Lung (tissue), 11 donors: ENCODE measurements at regions not wholly inside any gene's neighbourhood (a gene's known extent, or its start where the extent isn't known, plus 50 kb on each side); places are given as distances from the start of the nearest gene placed in this dataset.
"Not testable (repeated sequence)": the region's sequence is repeated elsewhere in the genome, so short reads cannot be mapped to it uniquely, and the experiment has no call there.

Source experiments
- ATAC-seq: fragments of 200-7000 bp; cut with Tn5 transposase; one replicate; pipeline ENCODE4 v1.9.1; 2020; ENCODE audit warnings: moderate number of reproducible peaks; ENCODE audit not compliant: insufficient read depth, low FRiP score
- DNase-seq, 3 donors: peaks; one replicate each; pipeline ENCODE4 v3.0.0-alpha.2; 2013 to 2017
- H3K27ac ChIP-seq, 2 donors: one replicate each; pipeline ENCODE4 v1.5.1; 2013; ENCODE audit warnings: mild to moderate bottlenecking in 2 of 2, moderate library complexity in 2 of 2, control low read depth in 1 of 2, inconsistent platforms in 1 of 2, low read depth in 1 of 2, low read length in 1 of 2
- H3K27me3 ChIP-seq, 3 donors: one replicate each; pipeline ENCODE4 v1.5.1; 2013; ENCODE audit warnings: low read length in 2 of 3; ENCODE audit not compliant: control insufficient read depth in 3 of 3, insufficient read depth in 3 of 3
- H3K36me3 ChIP-seq, 4 donors: one replicate each; pipeline ENCODE4 v1.5.1; 2013; ENCODE audit warnings: low read length in 4 of 4, mild to moderate bottlenecking in 1 of 4, moderate library complexity in 1 of 4; ENCODE audit not compliant: control insufficient read depth in 4 of 4, insufficient read depth in 4 of 4
- H3K4me1 ChIP-seq, 5 donors: one replicate each; pipeline ENCODE4 v1.5.1; 2013; ENCODE audit warnings: low read length in 5 of 5, mild to moderate bottlenecking in 2 of 5, moderate library complexity in 1 of 5; ENCODE audit not compliant: control insufficient read depth in 5 of 5, insufficient read depth in 5 of 5
- H3K4me3 ChIP-seq: one replicate; pipeline ENCODE4 v1.5.1; 2013; ENCODE audit warnings: mild to moderate bottlenecking, control low read depth, moderate library complexity
- H3K9ac ChIP-seq, 2 donors: one replicate each; pipeline ENCODE4 v1.5.1; 2013; ENCODE audit warnings: low read length in 2 of 2, control low read depth in 1 of 2; ENCODE audit not compliant: insufficient read depth in 1 of 2
- H3K9me3 ChIP-seq, 4 donors: one replicate each; pipeline ENCODE4 v1.5.1; 2013; ENCODE audit warnings: low read length in 3 of 4, mild to moderate bottlenecking in 1 of 4, moderate library complexity in 1 of 4; ENCODE audit not compliant: control insufficient read depth in 4 of 4, insufficient read depth in 3 of 4
- CTCF ChIP-seq: IDR thresholded peaks from 2 replicates; pipeline ENCODE4 v1.5.1; 2012; ENCODE audit warnings: mild to moderate bottlenecking; ENCODE audit errors: control extremely low read depth, extremely low read depth
- WGBS, 2 donors: extraction: QIAGEN DNeasy Blood & Tissue Kit; methylation state at CpG; one replicate each; pipeline ENCODE4 v1.1.7; 2013; 5-methylcytosine and 5-hydroxymethylcytosine counted together
- donor health status: control.
- donor health status: control.
- donor health status: Bipolar disorder and iron deficiency.
- donor health status: healthy.
- donor health status: DM: yes; HTN: yes; CAD: no.

- H3K27me3 ChIP-seq: no peaks in the 10 kb centered on the region
- DNase-seq: no peak
- no peak overlapping the region for H3K4me3 ChIP-seq
- peaks cover 0 to 23% (median 3%) of the 10 kb centered on the region in 5 donors for H3K4me1 ChIP-seq
- no peak overlapping the region for H3K9ac ChIP-seq
- no peaks in the 10 kb centered on the region for H3K36me3 ChIP-seq
- H3K9me3 ChIP-seq: no peaks in the 10 kb centered on the region
- WGBS, 2 donors: 80 to 84% methylated on average over 5 of the region's 5 CpGs
- no peak for ATAC-seq
- H3K27ac ChIP-seq: no peak overlapping the region
- TF ChIP-seq CTCF: no peak
These were observed 641.1 kb downstream of the TMEM182 start for GRCh38 chr2:103402944-103403343.

- H3K36me3 ChIP-seq, H3K9me3 ChIP-seq, H3K9ac ChIP-seq, ATAC-seq, H3K4me3 ChIP-seq, DNase-seq, H3K27ac ChIP-seq, H3K27me3 ChIP-seq: not testable (repeated sequence)
- H3K4me1 ChIP-seq: peaks cover 0 to 23% (median 3%) of the 10 kb centered on the region in 5 donors
- WGBS, 2 donors: 92% methylated on average over 5 of the region's 5 CpGs
These were observed 641.6 kb downstream of the TMEM182 start for GRCh38 chr2:103403388-103403787.

- 85 to 95% methylated on average over 4 of the region's 4 CpGs for WGBS, 2 donors
- H3K9ac ChIP-seq: no peak overlapping the region
- TF ChIP-seq CTCF: no peak
- H3K27ac ChIP-seq: no peak overlapping the region
- peaks cover 0 to 2% (median 0%) of the 10 kb centered on the region in 4 donors for H3K9me3 ChIP-seq
- H3K4me3 ChIP-seq: no peak overlapping the region
- no peak for ATAC-seq
- no peak for DNase-seq
- H3K4me1 ChIP-seq: no peaks in the 10 kb centered on the region
- H3K36me3 ChIP-seq: no peaks in the 10 kb centered on the region
- no peaks in the 10 kb centered on the region for H3K27me3 ChIP-seq
These were observed 648.4 kb downstream of the TMEM182 start for GRCh38 chr2:103410221-103410620.

- Histone ChIP-seq H3K9ac (no peak overlapping the region), H3K4me3 (no peak overlapping the region), H3K27ac (no peak overlapping the region), H3K9me3 (no peaks in the 10 kb centered on the region), H3K36me3 (no peaks in the 10 kb centered on the region), H3K27me3 (no peaks in the 10 kb centered on the region), H3K4me1 (no peaks in the 10 kb centered on the region)
- DNase-seq (no peak), ATAC-seq (no peak)
- no peak for TF ChIP-seq CTCF
- WGBS, 2 donors: 76 to 80% methylated on average over 2 of the region's 2 CpGs
These were observed 657.7 kb downstream of the TMEM182 start for GRCh38 chr2:103419506-103419905.
